ENCODE measurements at regions not wholly inside any gene's neighbourhood (a gene's known extent, or its start where the extent isn't known, plus 50 kb on each side); places are given as distances from the start of the nearest gene placed in this dataset.

- H3K4me3 ChIP-seq (ENCODE audit: low read depth, low read length), result no peak overlapping the region
- no peak for TF ChIP-seq CTCF (conservative IDR thresholded peaks at IDR 0.05; ENCODE audit: low read depth, low read length)
- DNase-seq (ENCODE audit: low read depth), result no peak
Observed at GRCh38 chr9:38202336-38202938, 133.4 kb upstream of the SHB start.

- H3K4me3 ChIP-seq (ENCODE audit: low read depth, low read length), result no peak overlapping the region
- DNase-seq (ENCODE audit: low read depth), result no peak
- no peak for TF ChIP-seq CTCF (conservative IDR thresholded peaks at IDR 0.05; ENCODE audit: low read depth, low read length)
Observed at GRCh38 chr9:38201844-38202243, 132.8 kb upstream of the SHB start.

GRCh38 chr9:38200431-38200830 is 131.4 kb upstream of the SHB start:
- no peak overlapping the region for H3K4me3 ChIP-seq (ENCODE audit: low read depth, low read length)
- no peak for TF ChIP-seq CTCF (conservative IDR thresholded peaks at IDR 0.05; ENCODE audit: low read depth, low read length)
- DNase-seq (ENCODE audit: low read depth), result no peak

GRCh38 chr9:38198140-38198539 is 129.1 kb upstream of the SHB start:
- H3K4me3 ChIP-seq (ENCODE audit: low read depth, low read length), result no peak overlapping the region
- TF ChIP-seq CTCF (conservative IDR thresholded peaks at IDR 0.05; ENCODE audit: low read depth, low read length), result no peak
- DNase-seq (ENCODE audit: low read depth), result no peak

GRCh38 chr9:38196714-38197113 is 127.7 kb upstream of the SHB start:
- no peak for TF ChIP-seq CTCF (conservative IDR thresholded peaks at IDR 0.05; ENCODE audit: low read depth, low read length)
- DNase-seq (ENCODE audit: low read depth), result no peak
- H3K4me3 ChIP-seq (ENCODE audit: low read depth, low read length), result no peak overlapping the region

- no peak for TF ChIP-seq CTCF (conservative IDR thresholded peaks at IDR 0.05; ENCODE audit: low read depth, low read length)
- no peak overlapping the region for H3K4me3 ChIP-seq (ENCODE audit: low read depth, low read length)
- DNase-seq (ENCODE audit: low read depth), result no peak
Observed at GRCh38 chr9:38195737-38196161, 126.7 kb upstream of the SHB start.

GRCh38 chr9:38194870-38195269 is 125.8 kb upstream of the SHB start:
- no peak for TF ChIP-seq CTCF (conservative IDR thresholded peaks at IDR 0.05; ENCODE audit: low read depth, low read length)
- H3K4me3 ChIP-seq (ENCODE audit: low read depth, low read length), result no peak overlapping the region
- no peak for DNase-seq (ENCODE audit: low read depth)

Measured in epithelial cell of proximal tubule (primary cell).